ENCODE measurements at regions not wholly inside any gene's neighbourhood (a gene's known extent, or its start where the extent isn't known, plus 50 kb on each side); places are given as distances from the start of the nearest gene placed in this dataset.

DNA sequence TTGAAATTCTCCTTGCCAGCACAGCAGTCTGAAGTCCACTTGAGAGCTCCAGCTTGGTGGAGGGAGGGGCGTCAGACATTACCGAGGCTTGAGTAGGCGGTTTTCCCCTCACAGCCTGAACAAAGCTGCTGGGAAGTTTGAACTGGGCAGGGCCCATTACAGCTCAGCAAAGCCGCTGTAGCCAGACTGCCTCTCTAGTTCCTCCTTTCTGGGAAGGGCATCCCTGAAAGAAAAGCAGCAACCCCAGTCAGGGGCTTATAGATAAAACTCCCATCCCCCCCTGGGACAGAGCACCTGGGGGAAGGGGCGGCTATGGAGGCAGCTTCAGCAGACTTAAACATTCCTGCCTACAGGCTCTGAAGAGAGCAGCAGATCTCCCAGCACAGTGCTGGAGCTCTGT lies 325.3 kb downstream of the GJA1 start:
- 70 to 75% methylated on average over 2 to 4 of the region's 5 CpGs for WGBS, 2 donors
- intact Hi-C loops (cut with DNase I) = no loop called here
- no peaks in the 10 kb centered on the region for H3K36me3 ChIP-seq
- no peak overlapping the region for H3K27ac ChIP-seq
- H3K27me3 ChIP-seq = no peaks in the 10 kb centered on the region
- TF ChIP-seq POLR2A (IDR thresholded peaks at IDR 0.05) = no peak
- TF ChIP-seq, protein P1, sequence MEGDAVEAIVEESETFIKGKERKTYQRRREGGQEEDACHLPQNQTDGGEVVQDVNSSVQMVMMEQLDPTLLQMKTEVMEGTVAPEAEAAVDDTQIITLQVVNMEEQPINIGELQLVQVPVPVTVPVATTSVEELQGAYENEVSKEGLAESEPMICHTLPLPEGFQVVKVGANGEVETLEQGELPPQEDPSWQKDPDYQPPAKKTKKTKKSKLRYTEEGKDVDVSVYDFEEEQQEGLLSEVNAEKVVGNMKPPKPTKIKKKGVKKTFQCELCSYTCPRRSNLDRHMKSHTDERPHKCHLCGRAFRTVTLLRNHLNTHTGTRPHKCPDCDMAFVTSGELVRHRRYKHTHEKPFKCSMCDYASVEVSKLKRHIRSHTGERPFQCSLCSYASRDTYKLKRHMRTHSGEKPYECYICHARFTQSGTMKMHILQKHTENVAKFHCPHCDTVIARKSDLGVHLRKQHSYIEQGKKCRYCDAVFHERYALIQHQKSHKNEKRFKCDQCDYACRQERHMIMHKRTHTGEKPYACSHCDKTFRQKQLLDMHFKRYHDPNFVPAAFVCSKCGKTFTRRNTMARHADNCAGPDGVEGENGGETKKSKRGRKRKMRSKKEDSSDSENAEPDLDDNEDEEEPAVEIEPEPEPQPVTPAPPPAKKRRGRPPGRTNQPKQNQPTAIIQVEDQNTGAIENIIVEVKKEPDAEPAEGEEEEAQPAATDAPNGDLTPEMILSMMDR (IDR thresholded peaks at IDR 0.05) = no peak
- H3K4me1 ChIP-seq = no peaks in the 10 kb centered on the region
- no peaks in the 10 kb centered on the region for H3K9me3 ChIP-seq
- no peak overlapping the region for H3K4me3 ChIP-seq (replicated peaks in 1 of 3)
- no peak for DNase-seq

DNA sequence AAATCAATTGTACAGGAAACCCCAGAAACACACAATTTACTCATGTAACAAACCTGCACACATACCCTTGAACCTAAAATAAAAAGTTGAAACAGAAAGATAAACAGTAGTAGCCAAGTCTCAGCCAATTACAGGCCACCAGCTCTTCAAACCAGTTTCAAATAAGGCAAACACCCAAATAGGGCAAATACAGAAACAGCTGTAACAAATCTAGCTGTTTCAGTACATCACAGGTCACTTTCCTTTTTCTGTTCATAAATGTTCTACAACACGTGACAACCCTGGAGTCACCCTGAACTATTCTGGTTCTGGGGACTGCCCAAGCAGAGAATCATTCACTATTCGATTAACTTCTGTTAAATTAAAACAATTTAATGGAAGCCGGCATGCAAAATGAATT lies 329.0 kb downstream of the GJA1 start:
- TF ChIP-seq, protein P1 (IDR thresholded peaks at IDR 0.05) = no peak
- TF ChIP-seq POLR2A (IDR thresholded peaks at IDR 0.05) = no peak
- intact Hi-C loops (cut with DNase I) = no loop called here

DNA sequence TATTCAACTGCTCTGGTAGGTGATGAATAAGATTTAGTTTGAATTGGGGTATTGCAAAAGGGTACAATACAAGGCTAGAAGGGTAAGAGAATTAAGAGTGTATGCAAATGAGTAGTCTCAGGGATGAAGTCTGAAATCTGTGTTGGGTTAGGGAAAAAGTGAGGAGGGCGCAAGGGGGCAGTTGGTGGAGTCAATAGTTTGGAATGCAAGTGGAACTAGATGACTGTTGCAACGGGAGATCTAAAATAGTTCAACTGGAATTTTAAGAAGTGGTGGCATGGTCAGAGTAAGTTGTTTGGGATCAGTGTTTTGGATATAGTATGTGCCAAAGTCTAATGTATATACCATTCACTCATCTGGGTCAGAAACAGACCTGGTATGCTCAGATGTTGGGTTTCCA lies 329.6 kb downstream of the GJA1 start:
- H3K4me3 ChIP-seq (replicated peaks in 1 of 3) = no peak overlapping the region
- TF ChIP-seq, protein P1 (IDR thresholded peaks at IDR 0.05) = no peak
- TF ChIP-seq POLR2A (IDR thresholded peaks at IDR 0.05) = no peak
- H3K9me3 ChIP-seq = no peaks in the 10 kb centered on the region
- H3K4me1 ChIP-seq = no peaks in the 10 kb centered on the region
- no peak overlapping the region for H3K27ac ChIP-seq
- intact Hi-C loops (cut with DNase I) = no loop called here
- no peaks in the 10 kb centered on the region for H3K27me3 ChIP-seq
- no peaks in the 10 kb centered on the region for H3K36me3 ChIP-seq
- WGBS, 2 donors = 93 to 94% methylated on average over 2 of the region's 2 CpGs
- no peak for DNase-seq

More for the DNA sequence above, 329.0 kb downstream of the GJA1 start:
- H3K36me3 ChIP-seq = no peaks in the 10 kb centered on the region
- H3K27ac ChIP-seq = no peak overlapping the region
- no peak for DNase-seq
- H3K27me3 ChIP-seq = no peaks in the 10 kb centered on the region
- H3K4me3 ChIP-seq (replicated peaks in 1 of 3) = no peak overlapping the region
- WGBS, 2 donors = 95 to 97% methylated on average over 3 of the region's 3 CpGs
- no peaks in the 10 kb centered on the region for H3K4me1 ChIP-seq
- H3K9me3 ChIP-seq = no peaks in the 10 kb centered on the region

DNA sequence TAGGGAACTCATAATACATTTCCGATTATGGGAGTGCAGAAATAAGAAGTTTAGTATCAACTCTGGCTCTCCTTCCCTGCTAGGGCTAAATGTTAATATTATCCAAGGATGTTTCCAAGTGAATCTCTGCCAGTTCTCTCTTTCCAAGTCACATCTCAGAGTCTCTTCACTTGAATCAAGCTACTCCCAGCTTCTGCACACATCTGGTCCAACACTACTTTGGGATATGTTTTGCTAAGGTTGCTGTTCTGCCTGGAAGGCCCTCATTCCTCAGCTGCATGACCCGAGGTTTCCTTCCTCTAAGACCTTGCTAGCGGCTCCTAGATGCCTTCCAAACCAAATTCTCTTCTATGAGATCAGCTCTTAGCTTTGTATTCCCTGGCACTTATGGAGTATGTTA lies 331.8 kb downstream of the GJA1 start:
- WGBS, 2 donors = 53 to 62% methylated on average over 3 of the region's 3 CpGs
- Histone ChIP-seq H3K36me3 (no peaks in the 10 kb centered on the region), H3K4me3 (replicated peaks in 1 of 3) (no peak overlapping the region), H3K27me3 (no peaks in the 10 kb centered on the region), H3K4me1 (no peaks in the 10 kb centered on the region), H3K27ac (no peak overlapping the region), H3K9me3 (no peaks in the 10 kb centered on the region)
- DNase-seq = no peak
- TF ChIP-seq, protein P1 (IDR thresholded peaks at IDR 0.05) = no peak
- TF ChIP-seq POLR2A (IDR thresholded peaks at IDR 0.05) = no peak
- intact Hi-C loops (cut with DNase I) = no loop called here

DNA sequence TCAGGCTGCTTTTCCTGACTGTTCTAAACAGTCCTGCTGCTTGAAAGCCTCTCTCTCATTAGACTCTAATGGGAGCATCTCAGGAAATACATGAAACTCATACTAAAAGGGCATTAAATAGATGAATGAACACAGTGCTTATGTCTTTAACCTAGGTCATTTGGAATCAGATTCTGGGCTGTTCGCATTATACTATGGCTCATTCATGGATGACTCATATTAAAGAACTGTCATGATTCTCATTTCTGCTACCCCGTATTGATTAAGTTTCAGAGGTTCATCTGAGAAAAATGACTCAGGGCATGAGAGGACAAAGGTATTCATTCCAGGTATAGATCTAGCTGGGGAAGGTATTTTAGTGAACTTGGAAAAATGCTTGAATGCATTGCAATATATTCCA lies 335.5 kb downstream of the GJA1 start:
- WGBS, 2 donors = 97 to 98% methylated on average over 2 of the region's 2 CpGs
- Histone ChIP-seq H3K27ac (no peak overlapping the region), H3K4me1 (peaks cover 0 to 8% of the 10 kb centered on the region in 2 donors), H3K36me3 (no peaks in the 10 kb centered on the region), H3K4me3 (replicated peaks in 1 of 3) (no peak overlapping the region), H3K27me3 (no peaks in the 10 kb centered on the region), H3K9me3 (no peaks in the 10 kb centered on the region)
- TF ChIP-seq, protein P1 (IDR thresholded peaks at IDR 0.05) = no peak
- no peak for TF ChIP-seq POLR2A (IDR thresholded peaks at IDR 0.05)
- DNase-seq = no peak
- intact Hi-C loops (cut with DNase I) = no loop called here

Data from thyroid gland (tissue), 4 donors.